NB4 (cell line): ENCODE measurements at regions not wholly inside any gene's neighbourhood (a gene's known extent, or its start where the extent isn't known, plus 50 kb on each side); places are given as distances from the start of the nearest gene placed in this dataset.

Experiments
- MYC ChIP-seq: IDR thresholded peaks from 2 replicates; pipeline ENCODE4 v1.6.1; 2011; ENCODE audit warnings: low read depth, low read length
- POLR2A ChIP-seq: IDR thresholded peaks from 2 replicates; pipeline ENCODE4 v1.6.1; 2011; ENCODE audit warnings: mild to moderate bottlenecking; ENCODE audit not compliant: insufficient read length; ENCODE audit errors: extremely low read depth
- TF ChIP-seq, protein P1 (sequence below): IDR thresholded peaks from one replicate; pipeline ENCODE4 v1.5.1; 2012; ENCODE audit warnings: low read depth, low read length
- TF ChIP-seq, protein P2 (sequence below): IDR thresholded peaks from 2 replicates; pipeline ENCODE4 v1.6.1; 2011; ENCODE audit warnings: low read depth, low read length

DNA sequence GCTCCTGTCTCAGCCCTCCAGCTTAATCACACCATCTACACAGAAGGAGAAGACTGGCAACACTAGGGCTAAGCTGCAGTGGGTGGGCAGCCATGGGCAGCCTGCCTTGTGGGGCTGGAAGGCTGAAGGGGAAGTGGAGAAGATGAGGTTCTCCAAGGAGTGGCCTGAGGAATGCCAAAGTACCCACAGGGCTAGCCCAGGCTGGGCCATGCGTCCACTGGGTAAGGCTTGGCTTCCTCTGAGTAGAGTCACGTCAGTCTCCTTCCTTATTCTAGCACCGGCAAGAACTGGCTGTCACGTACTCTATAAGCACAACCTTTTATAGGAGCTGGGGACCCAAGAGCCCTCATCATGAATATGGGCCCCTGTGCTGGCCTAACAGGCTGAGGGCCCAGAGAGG is 110.6 kb upstream of the SIRPA start:
- no peak for TF ChIP-seq POLR2A
- TF ChIP-seq, protein P1, sequence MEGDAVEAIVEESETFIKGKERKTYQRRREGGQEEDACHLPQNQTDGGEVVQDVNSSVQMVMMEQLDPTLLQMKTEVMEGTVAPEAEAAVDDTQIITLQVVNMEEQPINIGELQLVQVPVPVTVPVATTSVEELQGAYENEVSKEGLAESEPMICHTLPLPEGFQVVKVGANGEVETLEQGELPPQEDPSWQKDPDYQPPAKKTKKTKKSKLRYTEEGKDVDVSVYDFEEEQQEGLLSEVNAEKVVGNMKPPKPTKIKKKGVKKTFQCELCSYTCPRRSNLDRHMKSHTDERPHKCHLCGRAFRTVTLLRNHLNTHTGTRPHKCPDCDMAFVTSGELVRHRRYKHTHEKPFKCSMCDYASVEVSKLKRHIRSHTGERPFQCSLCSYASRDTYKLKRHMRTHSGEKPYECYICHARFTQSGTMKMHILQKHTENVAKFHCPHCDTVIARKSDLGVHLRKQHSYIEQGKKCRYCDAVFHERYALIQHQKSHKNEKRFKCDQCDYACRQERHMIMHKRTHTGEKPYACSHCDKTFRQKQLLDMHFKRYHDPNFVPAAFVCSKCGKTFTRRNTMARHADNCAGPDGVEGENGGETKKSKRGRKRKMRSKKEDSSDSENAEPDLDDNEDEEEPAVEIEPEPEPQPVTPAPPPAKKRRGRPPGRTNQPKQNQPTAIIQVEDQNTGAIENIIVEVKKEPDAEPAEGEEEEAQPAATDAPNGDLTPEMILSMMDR = no peak
- no peak for TF ChIP-seq MYC
- TF ChIP-seq, protein P2, sequence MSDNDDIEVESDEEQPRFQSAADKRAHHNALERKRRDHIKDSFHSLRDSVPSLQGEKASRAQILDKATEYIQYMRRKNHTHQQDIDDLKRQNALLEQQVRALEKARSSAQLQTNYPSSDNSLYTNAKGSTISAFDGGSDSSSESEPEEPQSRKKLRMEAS = no peak
